A549 (cell line): ENCODE measurements at regions not wholly inside any gene's neighbourhood (a gene's known extent, or its start where the extent isn't known, plus 50 kb on each side); places are given as distances from the start of the nearest gene placed in this dataset.

Source experiments
- ATAC-seq, 2 experiments: fragments of 200-7000 bp in 1 of 2; fragments of >200 bp in 1 of 2; cut with Nextera tagmentation in 1 of 2; cut with Tn5 transposase in 1 of 2; 3 replicates each; pipeline versions ENCODE4 v1.8.0 to v1.9.1; 2018 to 2020; ENCODE audit warnings: mild to moderate bottlenecking in 1 of 2, moderate library complexity in 1 of 2
- CTCF ChIA-PET: fragments of 300-600 bp; sonication (Branson Sonifier 250); formaldehyde crosslinking; extraction: SDS; loops from one replicate; lab custom pipeline; 2021; ENCODE audit warnings: antibody characterized with exemption, inconsistent platforms; lab: Yijun Ruan, JAX
- POLR2A ChIA-PET: fragments of 350-600 bp; formaldehyde crosslinking; extraction: SDS; loops from one replicate; lab custom pipeline; 2021; ENCODE audit warnings: antibody characterized with exemption, inconsistent platforms; lab: Yijun Ruan, JAX
- DNase-seq, 2 experiments: peaks; one replicate each; pipeline versions ENCODE4 v3.0.0 to v3.0.0-alpha.2; 2011 to 2016; ENCODE audit warnings: low read depth in 1 of 2, low spot score in 1 of 2
- FAIRE-seq: peaks from 2 replicates; lab custom pipeline; 2011; peaks lifted over from hg19 to GRCh38; lab: Jason Lieb, UNC
- H3K27ac ChIP-seq, 2 experiments: fragments of >200 bp; sonication (Bioruptor Twin); formaldehyde crosslinking; 3 replicates each; pipeline ENCODE4 v1.5.1; 2016 to 2017
- H3K4me1 ChIP-seq: fragments of >200 bp; sonication (Bioruptor Twin); formaldehyde crosslinking; 3 replicates; pipeline ENCODE4 v1.6.1; 2016
- H3K4me2 ChIP-seq: fragments of >200 bp; sonication (Bioruptor Twin); formaldehyde crosslinking; 3 replicates; pipeline ENCODE4 v1.6.1; 2016
- H3K4me3 ChIP-seq: fragments of >200 bp; sonication (Bioruptor Twin); formaldehyde crosslinking; 3 replicates; pipeline ENCODE4 v1.5.1; 2016
- H3K9me3 ChIP-seq: fragments of >200 bp; sonication (Bioruptor Twin); formaldehyde crosslinking; 3 replicates; pipeline ENCODE4 v1.6.1; 2016
- BCL3 ChIP-seq: fragments of >200 bp; sonication (Bioruptor Twin); formaldehyde crosslinking; IDR thresholded peaks from 3 replicates; pipeline ENCODE4 v1.6.1; 2016
- CBX2 ChIP-seq: fragments of 200-600 bp; sonication (generic); IDR thresholded peaks from 2 replicates; pipeline ENCODE4 v1.6.1; 2016; ENCODE audit warnings: low read depth, mild to moderate bottlenecking, borderline replicate concordance
- CHD2 ChIP-seq: fragments of 150-350 bp; IDR thresholded peaks from 2 replicates; pipeline ENCODE4 v1.6.1; 2014; ENCODE audit warnings: low read length; ENCODE audit not compliant: partially characterized antibody
- EHF ChIP-seq: fragments of 250-450 bp; sonication (Bioruptor Pico); IDR thresholded peaks from 2 replicates; pipeline ENCODE4 v1.5.0; 2020; ENCODE audit warnings: mild to moderate bottlenecking
- EHMT2 ChIP-seq: fragments of 200-600 bp; sonication (generic); IDR thresholded peaks from 2 replicates; pipeline ENCODE4 v1.6.1; 2016; ENCODE audit warnings: antibody characterized with exemption, low read depth, mild to moderate bottlenecking, moderate library complexity
- EP300 ChIP-seq, 2 experiments: fragments of >200 bp; sonication (Bioruptor Twin); formaldehyde crosslinking; IDR thresholded peaks; 2 replicates in 1 of 2; 3 replicates in 1 of 2; pipeline ENCODE4 v1.6.1; 2016 to 2017
- FOSB ChIP-seq: fragments of 250-450 bp; sonication (Bioruptor Pico); IDR thresholded peaks from 2 replicates; pipeline ENCODE4 v1.5.0; 2020; ENCODE audit warnings: mild to moderate bottlenecking, moderate library complexity
- FOXS1 ChIP-seq: fragments of 250-450 bp; sonication (Bioruptor Pico); IDR thresholded peaks from 2 replicates; pipeline ENCODE4 v1.5.0; 2020; ENCODE audit warnings: mild to moderate bottlenecking, moderate library complexity
- GATA3 ChIP-seq: IDR thresholded peaks from 2 replicates; pipeline ENCODE4 v1.6.1; 2012; ENCODE audit warnings: borderline replicate concordance
- HDAC2 ChIP-seq: fragments of 200-600 bp; sonication (generic); IDR thresholded peaks from 2 replicates; pipeline ENCODE4 v1.6.1; 2016
- HMGXB4 ChIP-seq: fragments of 250-450 bp; sonication (Bioruptor Pico); IDR thresholded peaks from 2 replicates; pipeline ENCODE4 v1.5.0; 2021; ENCODE audit warnings: mild to moderate bottlenecking, moderate library complexity, borderline replicate concordance
- HOXB5 ChIP-seq: fragments of 250-450 bp; sonication (Bioruptor Pico); IDR thresholded peaks from 2 replicates; pipeline ENCODE4 v1.5.0; 2020; ENCODE audit warnings: mild to moderate bottlenecking, moderate library complexity
- KDM1A ChIP-seq: fragments of 200-600 bp; sonication (generic); IDR thresholded peaks from 2 replicates; pipeline ENCODE4 v1.6.1; 2016; ENCODE audit warnings: low read depth, mild to moderate bottlenecking
- KDM5A ChIP-seq: fragments of 200-600 bp; sonication (generic); IDR thresholded peaks from 2 replicates; pipeline ENCODE4 v1.6.1; 2016; ENCODE audit warnings: antibody characterized with exemption, mild to moderate bottlenecking
- MAFK ChIP-seq: fragments of 450-650 bp; IDR thresholded peaks from 2 replicates; pipeline ENCODE4 v1.6.1; 2014; ENCODE audit not compliant: partially characterized antibody
- MAX ChIP-seq: IDR thresholded peaks from 2 replicates; pipeline ENCODE4 v1.6.1; 2012
- NFE2L2 ChIP-seq: fragments of 150-350 bp; conservative IDR thresholded peaks from 2 replicates; pipeline ENCODE4 v1.6.1; 2014; ENCODE audit warnings: low read length
- NPAS2 ChIP-seq: fragments of 250-450 bp; sonication (Bioruptor Pico); IDR thresholded peaks from 2 replicates; pipeline ENCODE4 v1.8.0; 2022; ENCODE audit warnings: mild to moderate bottlenecking, moderate library complexity, borderline replicate concordance
- NR3C1 ChIP-seq: fragments of >200 bp; sonication (Bioruptor Twin); formaldehyde crosslinking; IDR thresholded peaks from 3 replicates; pipeline ENCODE4 v1.6.1; 2017
- PBX3 ChIP-seq: IDR thresholded peaks from 2 replicates; pipeline ENCODE4 v1.6.1; 2012
- PHF8 ChIP-seq: fragments of 200-600 bp; sonication (generic); IDR thresholded peaks from 2 replicates; pipeline ENCODE4 v1.6.1; 2016; ENCODE audit warnings: low read depth, mild to moderate bottlenecking, antibody characterized with exemption, moderate library complexity, borderline replicate concordance
- POLR2AphosphoS2 ChIP-seq: conservative IDR thresholded peaks from 2 replicates; pipeline ENCODE4 v1.6.1; 2012; ENCODE audit warnings: low read length, improper control_type of control experiment, inconsistent platforms
- RCOR1 ChIP-seq: fragments of 150-350 bp; IDR thresholded peaks from 2 replicates; pipeline ENCODE4 v1.6.1; 2014; ENCODE audit warnings: antibody characterized with exemption, low read length, low read depth
- RFX5 ChIP-seq: fragments of 450-650 bp; IDR thresholded peaks from 2 replicates; pipeline ENCODE4 v1.7.1; 2014; ENCODE audit warnings: antibody characterized with exemption, mild to moderate bottlenecking, moderate library complexity
- SMC3 ChIP-seq: fragments of >200 bp; sonication (Bioruptor Twin); formaldehyde crosslinking; IDR thresholded peaks from 3 replicates; pipeline ENCODE4 v1.6.1; 2018; ENCODE audit warnings: inconsistent platforms
- TFCP2L1 ChIP-seq: fragments of 250-450 bp; sonication (Bioruptor Pico); IDR thresholded peaks from 2 replicates; pipeline ENCODE4 v1.5.0; 2021; ENCODE audit warnings: mild to moderate bottlenecking
- ZFP36 ChIP-seq: fragments of 450-650 bp; IDR thresholded peaks from 2 replicates; pipeline ENCODE4 v1.6.1; 2014; ENCODE audit warnings: borderline replicate concordance; ENCODE audit not compliant: partially characterized antibody
- ZNF302 ChIP-seq: fragments of 250-450 bp; sonication (Bioruptor Pico); IDR thresholded peaks from 2 replicates; pipeline ENCODE4 v1.9.0; 2021; ENCODE audit warnings: inconsistent platforms, mild to moderate bottlenecking, moderate library complexity
- ZSCAN20 ChIP-seq: fragments of 250-450 bp; sonication (Bioruptor Pico); IDR thresholded peaks from 2 replicates; pipeline ENCODE4 v1.8.0; 2022; ENCODE audit warnings: mild to moderate bottlenecking, moderate library complexity
- WGBS: methylation state at CpG from one replicate; pipeline ENCODE4 v1.1.6; 2017; ENCODE audit errors: missing lambda C conversion rate; 5-methylcytosine and 5-hydroxymethylcytosine counted together

- no peak overlapping the region for H3K4me3 ChIP-seq
- ChIA-PET CTCF (no interaction called here), POLR2A (no interaction called here)
- no peaks in the 10 kb centered on the region for H3K9me3 ChIP-seq
- H3K27ac ChIP-seq = no peak overlapping the region
- 27% methylated on average over 4 of the region's 4 CpGs for WGBS
- DNase-seq = no peak
- FAIRE-seq = no peak
- H3K4me2 ChIP-seq = no peak overlapping the region
- TF ChIP-seq BCL3 (no peak), ZFP36 (no peak), KDM5A (no peak), CHD2 (no peak)
- H3K4me1 ChIP-seq = no peaks in the 10 kb centered on the region
- no peak for ATAC-seq
These were observed 177.0 kb upstream of the RASGEF1B start for GRCh38 chr4:81648576-81649275.

GRCh38 chr4:81647388-81647787, 175.7 kb upstream of the RASGEF1B start:
- Histone ChIP-seq H3K4me2 (no peak overlapping the region), H3K4me1 (no peaks in the 10 kb centered on the region), H3K27ac (no peak overlapping the region), H3K4me3 (no peak overlapping the region), H3K9me3 (no peaks in the 10 kb centered on the region)
- DNase-seq = no peak
- 73% methylated on average over 2 of the region's 2 CpGs for WGBS
- POLR2A ChIA-PET = no interaction called here
- CTCF ChIA-PET = no interaction called here
- ATAC-seq = no peak
- TF ChIP-seq SMC3 (no peak), CBX2 (no peak), CHD2 (no peak), FOXS1 (CRISPR knock-in tag) (no peak), TFCP2L1 (no peak), RFX5 (no peak), FOSB (CRISPR knock-in tag) (no peak), POLR2AphosphoS2 (no peak), PBX3 (no peak), EHF (no peak), NPAS2 (CRISPR knock-in tag) (no peak), HMGXB4 (CRISPR knock-in tag) (no peak), PHF8 (no peak), RCOR1 (no peak), ZSCAN20 (no peak), KDM1A (no peak), ZNF302 (no peak)
- no peak for FAIRE-seq

GRCh38 chr4:81642543-81642942, 170.8 kb upstream of the RASGEF1B start:
- TF ChIP-seq PHF8 (no peak), SMC3 (no peak), NFE2L2 (no peak), FOXS1 (CRISPR knock-in tag) (no peak), FOSB (CRISPR knock-in tag) (no peak), NR3C1 (no peak), HOXB5 (no peak), TFCP2L1 (no peak), ZFP36 (no peak), MAFK (no peak), EHF (no peak), MAX (no peak), EP300 (IDR thresholded peaks at IDR 0.05) (no peak), HDAC2 (no peak), EHMT2 (no peak), CHD2 (no peak), ZNF302 (no peak), GATA3 (no peak), BCL3 (no peak), RCOR1 (no peak)
- TF ChIP-seq, all 56 proteins: peak for 0
- ChIA-PET POLR2A (no interaction called here), CTCF (no interaction called here)
- H3K4me3 ChIP-seq = no peak overlapping the region
- H3K27ac ChIP-seq = no peak overlapping the region
- FAIRE-seq (no peak), DNase-seq (no peak), ATAC-seq (no peak)
- no peaks in the 10 kb centered on the region for H3K4me1 ChIP-seq
- no peaks in the 10 kb centered on the region for H3K9me3 ChIP-seq
- H3K4me2 ChIP-seq = no peak overlapping the region
- WGBS = 14% methylated on average over 3 of the region's 3 CpGs
